Lung (tissue), 11 donors: ENCODE measurements at regions not wholly inside any gene's neighbourhood (a gene's known extent, or its start where the extent isn't known, plus 50 kb on each side); places are given as distances from the start of the nearest gene placed in this dataset.
A peak's percentile ranks its signal among the peaks of the same experiment; 100 is the strongest.

Experiments used
- ATAC-seq: fragments of 200-7000 bp; cut with Tn5 transposase; one replicate; pipeline ENCODE4 v1.9.1; 2020; ENCODE audit warnings: moderate number of reproducible peaks; ENCODE audit not compliant: insufficient read depth, low FRiP score
- DNase-seq, 3 donors: peaks; one replicate each; pipeline ENCODE4 v3.0.0-alpha.2; 2013 to 2017
- H3K27ac ChIP-seq, 2 donors: one replicate each; pipeline ENCODE4 v1.5.1; 2013; ENCODE audit warnings: mild to moderate bottlenecking in 2 of 2, moderate library complexity in 2 of 2, control low read depth in 1 of 2, inconsistent platforms in 1 of 2, low read depth in 1 of 2, low read length in 1 of 2
- H3K27me3 ChIP-seq, 3 donors: one replicate each; pipeline ENCODE4 v1.5.1; 2013; ENCODE audit warnings: low read length in 2 of 3; ENCODE audit not compliant: control insufficient read depth in 3 of 3, insufficient read depth in 3 of 3
- H3K36me3 ChIP-seq, 4 donors: one replicate each; pipeline ENCODE4 v1.5.1; 2013; ENCODE audit warnings: low read length in 4 of 4, mild to moderate bottlenecking in 1 of 4, moderate library complexity in 1 of 4; ENCODE audit not compliant: control insufficient read depth in 4 of 4, insufficient read depth in 4 of 4
- H3K4me1 ChIP-seq, 5 donors: one replicate each; pipeline ENCODE4 v1.5.1; 2013; ENCODE audit warnings: low read length in 5 of 5, mild to moderate bottlenecking in 2 of 5, moderate library complexity in 1 of 5; ENCODE audit not compliant: control insufficient read depth in 5 of 5, insufficient read depth in 5 of 5
- H3K4me3 ChIP-seq: one replicate; pipeline ENCODE4 v1.5.1; 2013; ENCODE audit warnings: mild to moderate bottlenecking, control low read depth, moderate library complexity
- H3K9ac ChIP-seq, 2 donors: one replicate each; pipeline ENCODE4 v1.5.1; 2013; ENCODE audit warnings: low read length in 2 of 2, control low read depth in 1 of 2; ENCODE audit not compliant: insufficient read depth in 1 of 2
- H3K9me3 ChIP-seq, 4 donors: one replicate each; pipeline ENCODE4 v1.5.1; 2013; ENCODE audit warnings: low read length in 3 of 4, mild to moderate bottlenecking in 1 of 4, moderate library complexity in 1 of 4; ENCODE audit not compliant: control insufficient read depth in 4 of 4, insufficient read depth in 3 of 4
- WGBS, 2 donors: extraction: QIAGEN DNeasy Blood & Tissue Kit; methylation state at CpG; one replicate each; pipeline ENCODE4 v1.1.7; 2013; 5-methylcytosine and 5-hydroxymethylcytosine counted together
- TF ChIP-seq, protein P1 (sequence below): IDR thresholded peaks from 2 replicates; pipeline ENCODE4 v1.5.1; 2012; ENCODE audit warnings: mild to moderate bottlenecking; ENCODE audit errors: control extremely low read depth, extremely low read depth
- donor health status: control.
- donor health status: control.
- donor health status: Bipolar disorder and iron deficiency.
- donor health status: healthy.
- donor health status: DM: yes; HTN: yes; CAD: no.

DNA sequence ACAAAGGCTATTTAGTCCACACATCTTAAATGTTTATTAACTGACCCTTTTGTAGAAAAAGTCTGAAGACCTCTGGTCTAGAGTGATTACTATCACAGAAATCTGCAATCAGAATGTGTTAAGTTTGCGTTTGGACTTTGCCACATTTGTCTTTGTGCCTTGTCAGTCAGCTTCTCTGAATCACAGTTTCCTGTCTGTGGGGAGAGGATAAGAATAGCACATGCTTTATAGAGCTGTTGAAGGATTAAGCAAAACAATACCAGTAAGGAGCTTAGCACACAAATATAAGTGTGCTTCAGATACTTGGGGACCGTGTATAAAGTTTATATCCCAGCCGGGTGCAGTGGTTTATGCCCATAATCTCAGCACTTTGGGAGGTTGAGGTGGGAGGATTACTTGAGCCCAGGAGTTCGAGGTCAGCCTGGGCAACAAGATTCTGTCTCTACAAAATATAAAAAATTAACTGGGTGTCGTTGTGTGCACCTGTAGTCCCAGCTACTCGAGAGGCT is 63.0 kb upstream of the BTG1 start:
- DNase-seq (peak in 2 of 3 donors; percentile 43 to 58), ATAC-seq (peak; percentile 77)
- Histone ChIP-seq H3K36me3 (no peaks in the 10 kb centered on the region), H3K27me3 (no peaks in the 10 kb centered on the region), H3K4me3 (no peak overlapping the region), H3K27ac (peak overlapping the region in 1 of 2 donors; percentile 49), H3K9me3 (no peaks in the 10 kb centered on the region), H3K4me1 (peaks cover 0 to 6% (median 0%) of the 10 kb centered on the region in 5 donors), H3K9ac (no peak overlapping the region)
- TF ChIP-seq, protein P1, sequence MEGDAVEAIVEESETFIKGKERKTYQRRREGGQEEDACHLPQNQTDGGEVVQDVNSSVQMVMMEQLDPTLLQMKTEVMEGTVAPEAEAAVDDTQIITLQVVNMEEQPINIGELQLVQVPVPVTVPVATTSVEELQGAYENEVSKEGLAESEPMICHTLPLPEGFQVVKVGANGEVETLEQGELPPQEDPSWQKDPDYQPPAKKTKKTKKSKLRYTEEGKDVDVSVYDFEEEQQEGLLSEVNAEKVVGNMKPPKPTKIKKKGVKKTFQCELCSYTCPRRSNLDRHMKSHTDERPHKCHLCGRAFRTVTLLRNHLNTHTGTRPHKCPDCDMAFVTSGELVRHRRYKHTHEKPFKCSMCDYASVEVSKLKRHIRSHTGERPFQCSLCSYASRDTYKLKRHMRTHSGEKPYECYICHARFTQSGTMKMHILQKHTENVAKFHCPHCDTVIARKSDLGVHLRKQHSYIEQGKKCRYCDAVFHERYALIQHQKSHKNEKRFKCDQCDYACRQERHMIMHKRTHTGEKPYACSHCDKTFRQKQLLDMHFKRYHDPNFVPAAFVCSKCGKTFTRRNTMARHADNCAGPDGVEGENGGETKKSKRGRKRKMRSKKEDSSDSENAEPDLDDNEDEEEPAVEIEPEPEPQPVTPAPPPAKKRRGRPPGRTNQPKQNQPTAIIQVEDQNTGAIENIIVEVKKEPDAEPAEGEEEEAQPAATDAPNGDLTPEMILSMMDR = no peak
- WGBS, 2 donors = 22 to 26% methylated on average over 6 of the region's 6 CpGs

DNA sequence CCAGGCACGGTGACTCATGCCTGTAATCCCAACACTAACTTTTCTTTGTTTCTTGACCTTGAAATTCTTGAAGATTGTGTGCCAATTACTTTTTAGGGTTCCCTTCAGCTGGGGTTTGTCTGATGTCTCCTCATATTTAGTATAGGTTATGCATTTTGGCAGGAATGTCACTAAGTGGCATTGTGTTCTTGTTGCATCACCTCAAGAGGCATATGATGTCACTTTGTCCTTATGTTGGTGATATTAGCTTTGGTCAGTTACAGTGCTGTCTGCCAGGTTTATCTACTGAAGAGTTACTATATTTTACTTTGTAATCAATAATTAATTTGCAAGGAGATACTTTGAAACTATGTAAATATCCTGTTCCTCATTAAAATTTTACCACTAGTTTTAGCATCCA is 61.0 kb upstream of the BTG1 start:
- no peaks in the 10 kb centered on the region for H3K36me3 ChIP-seq
- H3K9me3 ChIP-seq = no peaks in the 10 kb centered on the region
- H3K4me1 ChIP-seq = peaks cover 0 to 6% (median 0%) of the 10 kb centered on the region in 5 donors
- no peak overlapping the region for H3K9ac ChIP-seq
- 96 to 97% methylated on average over 1 of the region's 1 CpG for WGBS, 2 donors
- ATAC-seq (no peak), DNase-seq (peak in 1 of 3 donors; percentile 18)
- H3K4me3 ChIP-seq = no peak overlapping the region
- no peak overlapping the region for H3K27ac ChIP-seq
- no peaks in the 10 kb centered on the region for H3K27me3 ChIP-seq
- TF ChIP-seq, protein P1 = no peak

DNA sequence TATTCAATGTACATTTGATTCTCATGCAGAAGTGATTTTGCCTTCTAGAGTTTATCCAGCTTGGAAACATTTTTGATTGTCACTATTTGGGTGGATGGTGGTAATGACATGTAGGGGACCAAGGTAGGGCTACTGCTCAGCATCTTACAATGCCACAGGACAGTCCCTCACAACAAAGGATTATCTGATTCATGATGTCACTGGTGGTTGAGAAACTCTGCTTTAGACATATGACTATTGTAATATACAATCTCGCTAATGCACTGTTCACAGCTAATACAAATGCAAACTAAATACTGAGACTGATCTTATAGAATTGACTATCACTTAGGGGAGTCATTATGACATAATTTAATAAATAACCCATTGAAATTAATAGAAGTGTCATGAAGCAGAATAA is 60.4 kb upstream of the BTG1 start:
- Histone ChIP-seq H3K27ac (no peak overlapping the region), H3K36me3 (no peaks in the 10 kb centered on the region)
- no peak for ATAC-seq

More for the DNA sequence above, 60.4 kb upstream of the BTG1 start:
- Histone ChIP-seq H3K9ac (no peak overlapping the region), H3K27me3 (no peaks in the 10 kb centered on the region), H3K9me3 (no peaks in the 10 kb centered on the region), H3K4me1 (peaks cover 0 to 6% (median 0%) of the 10 kb centered on the region in 5 donors), H3K4me3 (no peak overlapping the region)
- TF ChIP-seq, protein P1 = no peak
- 93 to 95% methylated on average over 1 of the region's 1 CpG for WGBS, 2 donors
- peak in 1 of 3 donors; percentile 13 for DNase-seq
